Activated CD8-positive, alpha-beta memory T cell treated with anti-CD3 and anti-CD28 coated beads for 1 hour (primary cell): ENCODE measurements at regions not wholly inside any gene's neighbourhood (a gene's known extent, or its start where the extent isn't known, plus 50 kb on each side); places are given as distances from the start of the nearest gene placed in this dataset.

ENCODE experiments used
- DNase-seq, 2 donors: peaks; one replicate each; pipeline ENCODE4 v3.0.0-alpha.2; 2020; ENCODE audit warnings: low read depth in 1 of 2; ENCODE audit errors: extremely low read depth in 1 of 2

DNA sequence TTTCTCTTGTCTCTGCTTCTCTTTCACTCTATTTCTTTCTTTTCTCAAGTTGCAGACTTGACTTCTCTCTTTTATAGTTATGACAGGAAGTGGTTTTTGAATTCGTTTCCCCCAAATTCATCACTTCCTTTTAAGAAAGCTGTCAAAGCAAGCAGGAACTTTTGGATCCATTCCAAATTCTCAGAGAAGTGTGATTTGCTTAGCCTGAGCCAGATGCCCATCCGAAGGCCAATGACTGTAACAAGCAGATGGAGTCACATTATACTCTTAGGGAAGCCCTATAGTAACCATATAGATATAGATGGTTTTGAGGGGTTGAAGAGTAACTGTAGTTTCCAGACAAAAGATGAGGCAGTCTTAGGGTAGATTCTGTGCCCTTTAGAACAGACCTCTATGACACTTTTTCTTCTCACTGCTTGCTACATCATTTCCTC is 592.0 kb upstream of the KCNMB2 start:
- no peak for DNase-seq

DNA sequence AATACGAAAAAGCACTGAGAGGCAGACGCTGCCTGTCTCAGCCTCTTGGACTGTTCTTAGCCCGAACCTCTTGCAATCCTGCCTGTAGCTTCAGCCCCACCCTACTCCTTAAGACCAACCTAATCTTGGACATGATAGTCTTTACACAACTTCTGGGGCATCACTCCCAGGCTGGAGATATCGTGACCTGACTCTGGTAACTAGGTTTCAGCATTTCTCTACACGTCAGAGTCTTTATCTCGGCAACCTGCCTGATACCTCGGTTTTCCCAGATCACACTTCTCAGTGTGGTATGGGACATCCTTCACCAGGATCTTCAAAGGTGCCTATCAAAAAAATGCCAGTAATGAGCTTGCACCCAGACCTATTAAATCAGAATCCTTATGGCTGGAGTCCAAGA is 590.2 kb upstream of the KCNMB2 start:
- DNase-seq: no peak

DNA sequence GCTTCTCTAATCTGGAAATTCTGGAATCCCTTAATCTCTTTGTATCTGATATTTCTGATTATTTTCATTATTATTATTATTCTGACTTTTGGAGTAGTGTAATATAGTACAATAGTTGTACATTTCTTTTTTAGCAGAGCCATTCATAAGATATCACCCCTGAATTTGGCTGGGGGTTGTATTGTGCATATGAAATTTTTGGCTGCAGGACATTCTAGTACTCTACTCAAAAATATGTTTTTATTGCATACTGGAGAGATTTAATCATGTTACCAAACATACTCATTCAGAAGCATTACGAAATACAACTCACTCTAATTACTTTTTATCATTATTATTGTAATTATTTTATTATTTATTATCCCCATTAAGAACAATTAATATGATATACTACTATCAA is 589.7 kb upstream of the KCNMB2 start:
- no peak for DNase-seq

DNA sequence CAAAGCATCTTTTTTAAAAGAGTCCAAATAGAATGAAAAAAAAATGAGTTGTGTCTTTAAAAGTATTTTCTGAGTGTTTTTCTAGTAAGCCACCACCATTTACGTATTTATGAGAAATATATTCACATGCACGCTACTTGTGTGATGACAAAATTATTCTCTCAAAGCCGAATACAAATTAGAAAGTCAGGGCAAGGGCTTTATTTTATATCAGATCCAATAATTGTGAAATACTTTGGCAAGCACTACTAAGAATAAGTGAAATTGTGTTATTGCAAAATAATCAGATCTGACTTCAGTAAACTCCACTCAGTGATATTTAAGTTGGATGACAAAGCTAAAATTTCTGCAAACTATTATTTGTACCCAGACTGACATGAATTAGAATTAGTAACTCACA is 589.3 kb upstream of the KCNMB2 start:
- no peak for DNase-seq

DNA sequence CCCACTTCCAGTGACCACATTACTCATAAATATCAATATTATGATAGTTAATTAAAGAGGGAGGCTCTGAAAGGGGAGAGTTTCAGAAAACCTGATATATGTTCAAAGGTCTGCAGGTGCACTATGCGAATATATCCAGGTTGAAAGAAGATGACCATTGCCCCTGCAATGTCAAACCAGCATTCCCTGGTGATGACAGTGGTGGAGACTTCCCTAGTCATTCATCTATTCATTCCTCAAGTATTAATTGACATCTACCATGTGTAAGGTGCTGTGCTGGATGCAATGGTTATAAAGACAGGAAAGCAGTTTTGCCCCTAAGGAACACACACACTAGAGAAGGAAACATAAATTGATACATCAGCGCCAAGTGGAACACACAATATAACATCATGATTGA is 588.3 kb upstream of the KCNMB2 start:
- DNase-seq: no peak

DNA sequence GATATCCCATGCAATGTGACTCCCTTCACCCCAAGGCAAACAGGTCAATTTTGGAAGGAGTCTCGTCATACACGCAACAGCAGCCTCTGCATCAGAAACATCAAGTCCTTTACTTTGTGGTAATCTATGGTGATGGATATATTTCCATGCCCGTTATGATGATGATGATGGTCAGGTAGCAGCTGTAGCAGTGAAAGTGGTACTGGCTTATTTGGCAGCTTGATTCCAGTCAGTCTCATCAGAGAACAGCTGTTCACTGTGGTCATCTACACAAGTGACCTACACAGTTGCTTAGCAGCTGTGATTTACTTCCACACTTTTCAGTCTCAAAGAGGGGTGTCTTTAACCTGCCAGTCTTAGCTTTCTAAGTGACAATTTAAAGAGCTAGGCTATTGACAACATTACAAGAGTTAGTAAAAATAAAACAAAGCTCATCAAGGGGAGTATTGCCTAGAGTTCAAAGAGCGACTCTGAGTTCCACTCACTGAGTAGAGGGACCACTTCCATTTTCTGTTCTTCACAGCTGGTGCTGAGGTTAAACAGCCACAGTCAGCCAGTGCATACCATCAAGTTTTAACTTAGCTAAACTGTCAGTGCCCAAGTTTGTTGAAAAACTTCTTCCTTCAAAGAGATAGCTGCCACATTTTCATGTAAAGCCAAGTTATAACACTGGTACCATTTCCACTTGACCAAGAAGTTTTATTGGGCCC is 587.4 kb upstream of the KCNMB2 start:
- no peak for DNase-seq

DNA sequence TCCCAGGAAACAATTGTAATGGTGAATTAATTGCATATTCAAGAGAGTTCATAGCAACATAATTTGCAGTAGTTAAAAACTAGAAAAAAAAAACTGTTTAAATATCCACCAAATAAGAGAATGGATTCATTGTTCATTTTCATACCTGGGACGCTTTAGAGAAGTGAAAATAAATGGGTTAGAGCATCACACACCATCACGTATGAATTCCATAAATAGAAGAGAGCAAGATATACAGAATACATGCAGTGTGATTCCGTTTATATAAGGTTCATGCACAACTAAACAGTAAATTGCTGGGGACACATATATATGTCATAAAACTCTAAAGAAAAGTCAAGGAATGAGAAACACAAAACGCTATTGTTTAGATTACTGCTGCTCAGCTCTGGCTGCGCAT is 577.0 kb upstream of the KCNMB2 start:
- DNase-seq: no peak

DNA sequence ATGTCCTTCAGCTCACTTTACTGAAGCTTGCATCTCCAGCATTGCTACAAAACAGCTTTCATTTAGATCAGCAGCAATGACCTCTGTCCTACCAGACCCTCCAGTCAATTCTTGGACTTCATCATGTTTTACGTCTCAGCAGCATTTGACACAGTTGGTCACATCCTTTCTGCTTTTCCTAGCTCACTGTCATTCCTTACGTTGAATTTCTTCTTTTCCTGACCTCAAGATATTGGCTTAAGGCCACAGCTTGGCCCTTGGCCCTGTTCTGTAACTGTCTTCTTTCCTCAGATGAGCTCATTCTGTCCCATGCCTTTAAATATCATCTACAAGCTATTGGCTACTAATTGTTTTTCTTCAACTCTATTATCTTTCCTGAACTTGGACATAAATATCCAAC is 576.2 kb upstream of the KCNMB2 start:
- no peak for DNase-seq

DNA sequence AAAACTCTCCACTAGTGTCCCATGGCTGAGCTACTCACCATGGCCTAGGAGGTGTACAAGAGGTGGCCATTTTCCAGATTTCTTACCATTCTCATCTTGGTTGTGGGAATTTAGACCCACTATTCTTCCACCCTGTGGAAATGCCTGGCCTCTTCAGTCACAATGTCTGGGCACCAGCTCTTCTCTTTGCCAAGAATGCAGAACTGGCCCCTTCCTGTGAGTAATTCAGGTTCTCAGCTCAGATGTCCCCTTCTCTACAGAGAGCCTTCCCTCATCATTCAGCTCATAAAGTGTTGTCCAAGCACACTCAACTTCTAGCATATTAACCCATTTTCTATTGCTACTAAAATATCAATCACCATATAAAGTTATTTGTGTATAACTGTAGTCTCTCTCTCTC is 575.5 kb upstream of the KCNMB2 start:
- no peak for DNase-seq

DNA sequence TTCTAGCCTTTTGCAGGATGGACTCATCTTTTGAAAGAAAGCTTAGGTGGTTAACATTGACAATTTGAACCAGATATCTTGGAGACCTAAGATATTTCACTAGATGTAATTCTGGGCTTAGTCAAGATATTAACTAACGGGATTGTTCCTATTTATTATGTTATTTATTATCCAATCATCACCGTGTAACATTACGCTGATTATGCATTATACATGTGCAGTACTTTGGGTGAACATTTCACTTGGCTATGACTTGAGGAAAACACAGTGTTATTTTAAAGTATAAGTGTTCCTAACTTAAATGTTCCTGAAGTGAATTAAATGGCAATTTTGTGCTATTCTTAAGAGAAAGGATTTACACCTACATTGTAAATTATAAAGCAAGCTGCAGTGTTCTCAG is 574.5 kb upstream of the KCNMB2 start:
- no peak for DNase-seq

DNA sequence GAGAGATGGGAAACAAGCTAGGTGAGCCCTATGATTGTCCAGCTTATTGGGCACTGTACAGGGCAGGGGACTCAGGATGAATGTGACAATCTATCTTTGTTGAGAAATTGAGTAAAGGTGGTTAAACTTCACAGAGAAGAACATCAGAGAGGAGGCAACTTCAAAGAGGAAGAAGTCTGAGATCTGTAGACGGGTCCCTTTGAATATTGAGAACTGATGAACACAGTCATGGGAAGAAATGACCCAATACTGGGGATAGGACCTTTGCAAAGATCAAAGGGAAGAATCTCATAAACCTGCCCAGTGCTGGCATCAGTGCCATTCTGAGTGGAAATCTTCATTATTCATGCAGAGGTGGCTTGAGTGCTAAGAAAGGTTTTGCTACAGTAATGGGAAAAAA is 569.7 kb upstream of the KCNMB2 start:
- DNase-seq: no peak

DNA sequence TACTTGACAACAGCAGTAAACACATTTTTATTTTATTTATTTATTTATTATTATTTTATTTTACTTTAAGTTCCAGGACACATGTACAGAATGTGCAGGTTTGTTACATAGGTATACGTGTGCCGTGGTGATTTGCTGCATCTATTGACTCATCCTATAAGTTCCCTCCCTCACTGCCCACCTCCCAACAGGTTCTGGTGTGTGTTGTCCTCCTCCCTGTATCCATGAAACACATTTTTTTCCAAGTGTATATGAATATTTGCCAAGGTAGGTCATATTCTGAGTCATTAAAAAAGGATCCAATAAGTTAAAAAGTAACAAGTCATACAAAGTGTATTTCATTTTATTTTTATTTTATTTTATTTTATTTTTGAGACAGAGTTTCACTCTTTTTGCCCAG is 567.3 kb upstream of the KCNMB2 start:
- no peak for DNase-seq

DNA sequence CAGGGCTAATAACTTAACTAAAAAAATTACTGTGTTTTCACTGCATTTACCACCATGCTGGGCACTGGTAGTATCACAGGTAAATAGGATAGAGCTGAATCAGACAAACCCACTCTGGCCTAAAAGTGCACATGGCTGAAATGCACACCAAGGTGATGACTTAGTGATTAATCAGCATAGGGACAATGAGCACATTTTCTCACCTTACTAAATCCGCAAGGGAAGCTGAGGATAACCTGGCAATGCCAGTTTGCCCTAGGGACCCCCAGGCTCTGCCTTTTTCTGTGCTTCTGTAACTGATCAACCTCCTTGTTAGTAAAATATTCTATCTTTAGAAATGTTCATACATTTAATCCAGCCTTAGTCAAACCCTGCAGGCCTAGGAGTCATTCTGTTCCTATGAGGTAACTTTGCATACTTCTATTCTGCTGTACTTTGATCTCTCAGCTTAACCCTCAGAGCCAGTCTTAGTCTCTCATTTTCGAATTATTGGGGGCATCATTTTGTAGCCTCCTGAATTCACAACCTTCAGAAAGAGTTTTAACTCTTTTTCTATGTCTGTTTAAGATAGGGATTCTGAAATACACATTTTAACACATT is 562.9 kb upstream of the KCNMB2 start:
- DNase-seq: no peak

DNA sequence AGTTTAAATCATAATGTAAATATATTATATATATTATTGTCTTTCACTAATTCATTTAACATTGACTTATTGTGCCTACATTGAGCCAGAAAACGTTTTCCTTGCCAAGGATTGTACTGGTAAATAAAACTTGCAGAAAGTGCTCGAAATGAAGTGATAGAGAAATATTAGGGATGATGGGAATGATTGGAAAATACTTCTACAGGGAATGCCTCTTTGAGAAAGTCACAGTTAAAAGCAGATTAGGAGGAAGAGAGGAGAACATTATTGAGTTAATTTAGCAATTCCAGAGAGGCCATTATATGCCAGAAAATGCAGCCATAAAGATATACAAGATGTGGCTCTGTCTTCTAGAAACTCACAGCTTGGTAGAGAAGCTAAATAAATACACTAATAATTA is 560.0 kb upstream of the KCNMB2 start:
- no peak for DNase-seq

DNA sequence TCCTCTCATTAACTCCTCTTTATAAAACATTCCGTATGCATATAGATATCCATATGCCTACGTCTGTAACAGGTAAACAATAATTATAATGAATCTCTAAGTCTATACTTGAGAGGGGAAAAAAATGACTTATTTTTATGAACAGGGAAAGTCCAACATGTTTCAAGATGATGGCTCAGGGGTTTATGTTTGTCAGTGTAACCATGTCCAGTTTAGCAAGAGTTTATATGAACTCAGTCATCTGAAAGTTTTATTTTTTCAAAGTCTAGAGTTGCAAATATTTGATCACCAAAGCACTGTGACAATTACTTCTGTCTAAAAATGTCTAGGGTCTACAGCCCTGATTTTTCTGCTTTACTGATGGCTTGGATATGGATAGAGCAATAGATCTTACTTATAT is 559.4 kb upstream of the KCNMB2 start:
- DNase-seq: no peak

DNA sequence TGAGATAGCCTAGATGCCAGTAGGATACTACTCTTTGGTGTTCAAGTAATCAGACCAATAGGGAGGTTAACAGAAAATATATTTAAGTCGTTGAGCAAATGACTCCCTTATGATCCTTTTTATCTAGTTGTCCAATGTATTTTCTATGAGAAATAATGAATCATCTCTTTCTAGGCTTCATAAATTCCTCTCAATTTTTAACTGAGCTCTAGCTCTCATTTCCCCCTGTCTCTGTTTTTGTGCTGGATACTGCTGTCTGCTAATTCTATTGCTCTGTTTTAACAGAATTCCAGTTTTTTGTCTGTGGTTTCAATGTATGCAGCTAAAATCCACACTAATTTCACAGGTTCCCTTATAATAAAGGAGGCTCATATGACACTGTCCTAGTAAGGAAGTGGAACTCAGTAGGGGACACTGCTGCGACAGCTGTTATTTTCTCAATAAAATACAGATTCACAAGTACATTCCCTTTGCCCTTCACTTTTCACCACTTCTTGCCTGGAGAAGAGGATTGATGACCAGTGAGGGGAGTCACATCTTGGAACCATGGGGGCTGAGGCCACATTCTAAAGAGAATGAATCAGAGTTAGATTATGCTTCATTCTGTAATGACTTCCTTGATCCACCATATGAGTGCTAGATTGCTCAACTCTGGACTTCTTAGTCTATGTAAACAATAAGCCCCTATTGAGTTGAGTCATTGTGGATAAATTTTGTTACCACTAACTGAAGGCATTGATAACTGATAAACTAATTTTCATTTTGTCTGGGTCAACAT is 558.7 kb upstream of the KCNMB2 start:
- DNase-seq: no peak

DNA sequence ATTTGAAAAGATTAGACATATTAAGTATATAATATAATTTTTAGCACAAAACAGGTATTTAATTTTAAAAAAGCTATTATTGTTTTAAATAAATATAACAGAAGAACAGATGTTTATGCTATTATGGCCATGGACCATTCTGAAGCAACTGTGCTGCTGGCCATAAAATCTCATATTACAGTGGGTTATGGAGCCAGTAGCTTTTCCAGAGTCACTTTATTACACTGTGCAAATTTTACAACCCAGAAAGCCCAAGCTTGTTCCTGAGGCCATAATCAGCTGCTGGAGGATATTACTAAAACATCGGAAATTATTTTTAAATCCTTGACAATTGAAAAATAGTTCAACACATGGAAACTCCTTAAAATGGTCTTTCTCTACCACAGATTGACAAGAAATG is 557.3 kb upstream of the KCNMB2 start:
- DNase-seq: no peak

DNA sequence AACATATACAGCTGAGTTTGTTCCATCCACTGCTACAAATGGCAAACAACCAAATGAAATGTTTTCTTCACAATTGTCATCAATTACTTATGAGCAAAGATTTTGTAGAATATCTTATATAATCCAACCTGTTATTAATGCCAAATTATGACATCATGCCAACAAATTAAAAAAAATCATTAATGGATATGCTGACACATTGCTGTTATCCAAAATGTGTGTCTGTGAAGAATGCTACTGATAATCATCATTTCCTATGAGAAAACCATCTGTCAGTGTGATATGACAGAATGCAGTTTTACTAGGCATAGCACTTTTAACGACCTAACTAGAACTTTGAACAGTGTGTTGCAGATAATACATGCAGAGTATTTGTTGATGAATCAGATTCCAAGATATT is 556.5 kb upstream of the KCNMB2 start:
- DNase-seq: no peak

DNA sequence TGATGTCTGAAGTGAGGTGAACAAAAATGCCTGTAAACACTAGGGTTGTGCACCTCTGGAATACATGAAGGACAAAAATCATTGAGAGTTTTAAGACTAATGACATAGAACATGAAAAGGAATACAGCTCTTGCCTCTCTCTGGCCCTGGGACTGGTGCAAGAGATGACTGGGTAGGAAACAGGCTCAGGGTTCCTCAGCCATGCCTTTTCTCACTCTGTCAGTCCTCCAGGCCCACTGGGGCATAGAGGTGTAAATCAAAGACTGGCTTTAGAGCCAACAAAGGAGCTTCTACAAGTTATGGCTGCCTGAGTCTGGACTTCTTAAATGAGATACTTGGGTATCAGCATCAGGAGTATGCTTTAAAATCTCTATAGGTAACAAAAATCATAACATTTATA is 554.7 kb upstream of the KCNMB2 start:
- no peak for DNase-seq

DNA sequence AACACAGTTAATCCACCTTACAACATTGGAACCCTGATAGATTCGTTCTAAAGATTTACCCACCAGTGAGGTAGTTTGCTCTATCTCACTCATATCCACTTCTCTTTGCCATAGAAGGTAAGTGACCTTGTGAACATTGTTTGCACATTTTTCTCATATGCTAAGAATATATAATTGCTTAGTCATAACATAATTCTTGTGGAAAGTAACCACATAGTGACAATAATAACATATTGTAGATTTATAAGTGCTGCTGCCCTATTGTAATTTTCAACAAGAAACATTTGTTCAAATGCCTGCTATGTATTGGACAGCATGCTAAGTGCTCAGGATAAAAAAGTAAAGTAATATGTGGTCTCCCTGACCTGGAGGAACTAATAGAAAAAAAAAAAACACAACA is 554.2 kb upstream of the KCNMB2 start:
- DNase-seq: no peak

DNA sequence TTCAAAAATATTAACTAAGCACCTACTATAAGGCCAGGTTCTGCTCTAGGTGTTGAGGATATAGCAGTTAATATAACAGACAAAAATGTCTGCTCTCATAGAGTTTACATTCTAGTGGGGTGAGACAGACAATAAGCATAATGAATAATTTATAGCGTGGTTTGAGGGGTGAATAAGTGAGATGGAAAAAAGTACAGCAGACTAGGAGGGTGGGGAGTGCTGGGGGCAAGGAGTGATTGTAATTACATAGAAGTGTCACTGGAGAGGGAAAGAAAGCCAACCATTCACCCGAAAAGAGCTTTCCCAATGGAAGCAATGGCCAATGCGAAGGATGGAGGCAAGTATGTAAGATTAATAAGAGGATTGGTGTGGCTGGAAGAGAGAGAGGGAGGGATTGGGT is 552.9 kb upstream of the KCNMB2 start:
- DNase-seq: no peak
